Testis (tissue), 2 donors: ENCODE measurements at regions not wholly inside any gene's neighbourhood (a gene's known extent, or its start where the extent isn't known, plus 50 kb on each side); places are given as distances from the start of the nearest gene placed in this dataset.

Experiments used
- DNase-seq: peaks from one replicate; pipeline ENCODE4 v3.0.0-alpha.2; 2019
- H3K27ac ChIP-seq, 2 donors: fragments of 200-600 bp; sonication (generic); one replicate each; pipeline ENCODE4 v1.5.1; 2019
- H3K27me3 ChIP-seq: fragments of 200-600 bp; sonication (generic); one replicate; pipeline ENCODE4 v1.5.1; 2019
- H3K36me3 ChIP-seq: fragments of 200-600 bp; sonication (generic); one replicate; pipeline ENCODE4 v1.5.1; 2017; ENCODE audit warnings: low read depth; ENCODE audit errors: missing control alignments
- H3K4me1 ChIP-seq: fragments of 200-600 bp; sonication (generic); one replicate; pipeline ENCODE4 v1.5.1; 2019
- H3K4me3 ChIP-seq, 2 donors: fragments of 200-600 bp; sonication (generic); one replicate each; pipeline ENCODE4 v1.5.1; 2017 to 2019
- H3K9me3 ChIP-seq: fragments of 200-600 bp; sonication (generic); one replicate; pipeline ENCODE4 v1.5.1; 2017
- POLR2A ChIP-seq: fragments of 450-650 bp; IDR thresholded peaks from one replicate; pipeline ENCODE4 v1.6.1; 2017; ENCODE audit warnings: antibody characterized with exemption, mild to moderate bottlenecking, moderate library complexity
- WGBS, 2 donors: methylation state at CpG; one replicate each; pipeline ENCODE4 v1.1.5; 2018; 5-methylcytosine and 5-hydroxymethylcytosine counted together
- intact Hi-C: fragments of 100-400 bp; cut with DNase I; formaldehyde crosslinking; loops from one replicate; pipeline ENCODE4 v1.15.1; 2023; ENCODE audit warnings: low total_unique reads
- TF ChIP-seq, protein P1 (sequence below), 3 experiments: fragments of 450-650 bp in 2 of 3; fragments of 200-600 bp in 1 of 3; sonication (generic) in 1 of 3; IDR thresholded peaks; one replicate each; pipeline ENCODE4 v1.5.1; 2016 to 2019; ENCODE audit warnings: antibody characterized with exemption in 3 of 3, mild to moderate bottlenecking in 2 of 3, moderate library complexity in 1 of 3

DNA sequence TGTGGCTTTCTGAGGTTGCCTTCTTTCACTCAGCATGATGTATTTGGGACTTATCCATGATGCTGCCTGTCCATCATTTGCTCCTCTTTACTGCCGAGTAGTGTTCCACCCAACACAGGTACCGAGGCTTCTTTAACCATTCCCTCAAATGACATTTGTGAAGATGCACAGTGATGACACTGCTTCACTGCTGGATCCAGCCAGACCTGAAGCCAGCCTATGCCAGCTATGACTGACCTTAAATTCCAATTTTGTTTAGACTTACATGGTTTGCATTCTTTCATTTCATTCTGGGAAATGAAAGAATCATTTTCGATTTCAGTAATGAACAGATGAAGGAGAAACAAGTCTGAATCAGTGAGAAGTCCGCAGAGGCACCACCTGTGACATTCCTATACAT, 271.0 kb downstream of the AACS start:
- H3K4me1 ChIP-seq, result no peaks in the 10 kb centered on the region
- no peak overlapping the region for H3K4me3 ChIP-seq
- 86 to 92% methylated on average over 4 of the region's 4 CpGs for WGBS, 2 donors
- DNase-seq, result no peak
- H3K27ac ChIP-seq, result no peak overlapping the region
- H3K9me3 ChIP-seq, result no peaks in the 10 kb centered on the region
- intact Hi-C loops, result no loop called here
- H3K36me3 ChIP-seq, result no peaks in the 10 kb centered on the region
- H3K27me3 ChIP-seq, result no peaks in the 10 kb centered on the region
- TF ChIP-seq, protein P1, sequence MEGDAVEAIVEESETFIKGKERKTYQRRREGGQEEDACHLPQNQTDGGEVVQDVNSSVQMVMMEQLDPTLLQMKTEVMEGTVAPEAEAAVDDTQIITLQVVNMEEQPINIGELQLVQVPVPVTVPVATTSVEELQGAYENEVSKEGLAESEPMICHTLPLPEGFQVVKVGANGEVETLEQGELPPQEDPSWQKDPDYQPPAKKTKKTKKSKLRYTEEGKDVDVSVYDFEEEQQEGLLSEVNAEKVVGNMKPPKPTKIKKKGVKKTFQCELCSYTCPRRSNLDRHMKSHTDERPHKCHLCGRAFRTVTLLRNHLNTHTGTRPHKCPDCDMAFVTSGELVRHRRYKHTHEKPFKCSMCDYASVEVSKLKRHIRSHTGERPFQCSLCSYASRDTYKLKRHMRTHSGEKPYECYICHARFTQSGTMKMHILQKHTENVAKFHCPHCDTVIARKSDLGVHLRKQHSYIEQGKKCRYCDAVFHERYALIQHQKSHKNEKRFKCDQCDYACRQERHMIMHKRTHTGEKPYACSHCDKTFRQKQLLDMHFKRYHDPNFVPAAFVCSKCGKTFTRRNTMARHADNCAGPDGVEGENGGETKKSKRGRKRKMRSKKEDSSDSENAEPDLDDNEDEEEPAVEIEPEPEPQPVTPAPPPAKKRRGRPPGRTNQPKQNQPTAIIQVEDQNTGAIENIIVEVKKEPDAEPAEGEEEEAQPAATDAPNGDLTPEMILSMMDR (IDR thresholded peaks at IDR 0.05), result no peak
- no peak for TF ChIP-seq POLR2A

GRCh38 chr12:125340791-125341190, 275.6 kb downstream of the AACS start:
- intact Hi-C loops, result no loop called here
- Histone ChIP-seq H3K9me3 (no peaks in the 10 kb centered on the region), H3K4me1 (no peaks in the 10 kb centered on the region), H3K27ac (no peak overlapping the region), H3K36me3 (no peaks in the 10 kb centered on the region), H3K4me3 (no peak overlapping the region), H3K27me3 (no peaks in the 10 kb centered on the region)
- no peak for DNase-seq
- WGBS, 2 donors, result 58 to 71% methylated on average over 5 of the region's 5 CpGs
- no peak for TF ChIP-seq POLR2A
- TF ChIP-seq, protein P1 (IDR thresholded peaks at IDR 0.05), result no peak

GRCh38 chr12:125341422-125341821, 276.2 kb downstream of the AACS start:
- no peak overlapping the region for H3K4me3 ChIP-seq
- no peaks in the 10 kb centered on the region for H3K36me3 ChIP-seq
- no peak for TF ChIP-seq POLR2A
- TF ChIP-seq, protein P1 (IDR thresholded peaks at IDR 0.05), result no peak
- WGBS, 2 donors, result 74 to 85% methylated on average over 1 of the region's 1 CpG
- intact Hi-C loops, result no loop called here
- H3K9me3 ChIP-seq, result no peaks in the 10 kb centered on the region
- DNase-seq, result no peak
- H3K27me3 ChIP-seq, result no peaks in the 10 kb centered on the region
- H3K4me1 ChIP-seq, result no peaks in the 10 kb centered on the region
- H3K27ac ChIP-seq, result no peak overlapping the region

DNA sequence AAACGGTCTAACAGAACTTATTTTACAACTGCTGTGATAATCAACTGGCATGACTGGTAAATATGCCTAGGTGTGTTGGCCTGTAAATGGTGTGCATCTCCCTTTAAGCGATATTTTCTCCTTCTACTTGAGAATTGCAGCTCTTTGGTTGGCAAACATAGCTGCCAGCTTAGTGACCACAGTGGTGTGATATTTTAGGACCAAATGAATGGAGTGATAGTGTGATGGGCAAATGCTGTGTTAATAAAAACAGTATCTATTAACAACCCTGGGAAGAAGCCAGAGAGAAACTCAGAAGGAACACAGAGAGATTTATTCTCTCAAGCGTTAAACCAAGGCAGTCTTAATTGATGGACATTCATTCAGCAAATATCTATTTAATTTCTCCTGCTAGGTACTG, 278.4 kb downstream of the AACS start:
- no peak for TF ChIP-seq POLR2A
- TF ChIP-seq, protein P1 (IDR thresholded peaks at IDR 0.05), result no peak
- WGBS, 2 donors, result 90 to 91% methylated on average over 3 of the region's 3 CpGs
- Histone ChIP-seq H3K4me1 (no peaks in the 10 kb centered on the region), H3K4me3 (no peak overlapping the region), H3K36me3 (no peaks in the 10 kb centered on the region), H3K27me3 (no peaks in the 10 kb centered on the region), H3K9me3 (no peaks in the 10 kb centered on the region), H3K27ac (no peak overlapping the region)
- intact Hi-C loops, result no loop called here
- no peak for DNase-seq

DNA sequence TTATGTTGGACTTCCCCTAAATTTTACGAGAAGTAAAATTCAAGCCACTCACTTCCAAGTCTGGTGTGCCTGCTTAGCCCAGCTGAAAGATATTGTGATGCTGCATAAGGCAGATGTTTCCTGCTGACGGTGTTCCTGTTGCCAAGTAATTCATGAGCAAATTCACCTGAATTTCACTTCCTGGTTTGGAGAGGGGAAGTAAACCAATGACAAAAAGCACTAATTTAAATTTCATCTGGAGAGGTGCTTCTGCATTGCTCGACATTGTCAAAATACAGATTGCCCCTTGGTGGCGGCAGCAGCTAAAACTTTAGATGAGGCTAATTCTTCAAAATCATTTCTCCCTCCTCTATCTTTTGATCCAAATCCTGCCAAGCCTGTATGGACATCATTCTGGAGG, 281.1 kb downstream of the AACS start:
- TF ChIP-seq, protein P1 (IDR thresholded peaks at IDR 0.05), result no peak
- no peak for TF ChIP-seq POLR2A
- Histone ChIP-seq H3K9me3 (no peaks in the 10 kb centered on the region), H3K27me3 (no peaks in the 10 kb centered on the region), H3K4me1 (no peaks in the 10 kb centered on the region), H3K36me3 (no peaks in the 10 kb centered on the region), H3K4me3 (no peak overlapping the region), H3K27ac (no peak overlapping the region)
- no peak for DNase-seq
- intact Hi-C loops, result no loop called here
- whole genome bisulfite sequencing, 2 donors, result 56 to 60% methylated on average over 4 of the region's 4 CpGs
